ENCODE measurements at regions not wholly inside any gene's neighbourhood (a gene's known extent, or its start where the extent isn't known, plus 50 kb on each side); places are given as distances from the start of the nearest gene placed in this dataset.
"Not testable (repeated sequence)": the region's sequence is repeated elsewhere in the genome, so short reads cannot be mapped to it uniquely, and the experiment has no call there.

DNA sequence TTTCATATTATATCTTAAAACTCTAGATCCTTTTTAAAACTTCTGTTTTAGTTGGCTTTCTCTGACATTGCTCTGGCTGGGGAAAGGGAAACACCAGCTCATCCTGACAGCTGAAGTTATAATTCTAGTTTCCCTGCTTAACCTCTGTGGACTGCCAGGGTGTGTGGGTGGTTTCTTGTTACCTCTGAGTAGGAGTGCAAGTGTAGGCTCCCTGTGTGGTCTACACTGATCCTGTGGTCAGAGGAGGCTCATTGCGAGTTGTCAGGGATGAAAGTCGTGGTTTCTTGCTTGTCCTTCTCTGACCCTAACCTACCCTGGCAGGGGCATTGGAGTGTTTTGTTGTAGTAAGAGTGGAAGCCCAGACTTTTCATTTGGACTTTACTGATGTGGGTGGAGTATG lies 221.0 kb downstream of the UTP18 start:
- Histone ChIP-seq H3K4me1 (no peaks in the 10 kb centered on the region), H3K36me3 (no peaks in the 10 kb centered on the region), H3K27ac (no peak overlapping the region), H3K27me3 (peaks cover 0 to 3% (median 0%) of the 10 kb centered on the region in 3 donors), H3K4me3 (no peak overlapping the region), H3K9me3 (peaks cover 0 to 12% (median 10%) of the 10 kb centered on the region in 4 donors)
- WGBS, 5 donors: 72 to 87% (median 79%) methylated on average over 2 of the region's 2 CpGs
- intact Hi-C loops (cut with DNase I; ENCODE audit: low total_unique reads): no loop called here
- no peak for TF ChIP-seq POLR2A (IDR thresholded peaks at IDR 0.05)
- no peak for TF ChIP-seq POLR2AphosphoS5 (IDR thresholded peaks at IDR 0.05)
- no peak for TF ChIP-seq EP300 (IDR thresholded peaks at IDR 0.05)
- TF ChIP-seq, protein P1, sequence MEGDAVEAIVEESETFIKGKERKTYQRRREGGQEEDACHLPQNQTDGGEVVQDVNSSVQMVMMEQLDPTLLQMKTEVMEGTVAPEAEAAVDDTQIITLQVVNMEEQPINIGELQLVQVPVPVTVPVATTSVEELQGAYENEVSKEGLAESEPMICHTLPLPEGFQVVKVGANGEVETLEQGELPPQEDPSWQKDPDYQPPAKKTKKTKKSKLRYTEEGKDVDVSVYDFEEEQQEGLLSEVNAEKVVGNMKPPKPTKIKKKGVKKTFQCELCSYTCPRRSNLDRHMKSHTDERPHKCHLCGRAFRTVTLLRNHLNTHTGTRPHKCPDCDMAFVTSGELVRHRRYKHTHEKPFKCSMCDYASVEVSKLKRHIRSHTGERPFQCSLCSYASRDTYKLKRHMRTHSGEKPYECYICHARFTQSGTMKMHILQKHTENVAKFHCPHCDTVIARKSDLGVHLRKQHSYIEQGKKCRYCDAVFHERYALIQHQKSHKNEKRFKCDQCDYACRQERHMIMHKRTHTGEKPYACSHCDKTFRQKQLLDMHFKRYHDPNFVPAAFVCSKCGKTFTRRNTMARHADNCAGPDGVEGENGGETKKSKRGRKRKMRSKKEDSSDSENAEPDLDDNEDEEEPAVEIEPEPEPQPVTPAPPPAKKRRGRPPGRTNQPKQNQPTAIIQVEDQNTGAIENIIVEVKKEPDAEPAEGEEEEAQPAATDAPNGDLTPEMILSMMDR (IDR thresholded peaks at IDR 0.05): no peak
- DNase-seq: no peak

DNA sequence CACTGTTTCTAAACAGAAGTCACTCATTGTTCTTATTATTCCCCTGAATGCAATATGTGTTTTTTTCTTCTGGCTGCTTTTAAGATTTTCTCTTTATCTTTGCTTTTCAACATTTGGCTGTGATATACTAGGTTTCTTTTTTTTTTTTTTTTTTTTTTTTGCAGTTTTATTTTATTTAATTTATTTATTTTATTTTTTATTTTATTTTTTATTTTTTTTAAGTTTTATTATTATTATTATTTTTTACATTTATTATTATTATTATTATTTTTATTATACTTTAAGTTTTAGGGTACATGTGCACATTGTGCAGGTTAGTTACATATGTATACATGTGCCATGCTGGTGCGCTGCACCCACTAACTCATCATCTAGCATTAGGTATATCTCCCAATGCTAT lies 221.9 kb downstream of the UTP18 start:
- H3K27me3 ChIP-seq; H3K4me1 ChIP-seq; DNase-seq; H3K27ac ChIP-seq; H3K36me3 ChIP-seq; H3K4me3 ChIP-seq; intact Hi-C loops (cut with DNase I; ENCODE audit: low total_unique reads): not testable (repeated sequence)
- H3K9me3 ChIP-seq: peaks cover 0 to 12% (median 10%) of the 10 kb centered on the region in 4 donors
- 100% methylated on average over 1 of the region's 1 CpG; no CpG with 5 or more reads in 3 of the 5 donors for WGBS, 5 donors

DNA sequence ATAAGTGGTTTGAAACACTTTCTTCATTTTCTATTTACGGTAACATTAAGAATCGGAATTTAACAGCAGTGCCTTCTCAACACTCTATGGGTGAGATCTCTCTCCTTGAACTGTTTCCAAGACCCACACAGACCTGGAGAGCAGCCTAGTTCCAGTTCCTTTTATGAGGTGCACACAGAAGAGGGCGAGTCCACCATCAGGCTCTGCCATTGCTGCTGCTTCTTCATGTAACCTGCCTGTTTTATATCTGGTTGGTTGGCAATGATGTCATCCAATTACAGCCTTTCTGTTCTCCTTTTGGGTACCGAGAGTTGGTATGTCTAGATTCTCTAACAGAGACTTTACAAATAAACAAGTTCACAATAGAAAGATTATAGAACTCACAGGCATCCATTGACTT lies 225.7 kb downstream of the UTP18 start:
- no peaks in the 10 kb centered on the region for H3K27me3 ChIP-seq
- H3K4me1 ChIP-seq: no peaks in the 10 kb centered on the region
- TF ChIP-seq EP300 (IDR thresholded peaks at IDR 0.05) (no peak), POLR2A (IDR thresholded peaks at IDR 0.05) (no peak), POLR2AphosphoS5 (IDR thresholded peaks at IDR 0.05) (no peak)
- TF ChIP-seq, protein P1 (IDR thresholded peaks at IDR 0.05): no peak
- WGBS, 5 donors: 52 to 65% (median 55%) methylated on average over 4 of the region's 4 CpGs
- peaks cover 0 to 11% (median 9%) of the 10 kb centered on the region in 4 donors for H3K9me3 ChIP-seq
- peak in 1 of 2 donors; percentile 34 for DNase-seq
- H3K27ac ChIP-seq: no peak overlapping the region
- no peak overlapping the region for H3K4me3 ChIP-seq
- intact Hi-C loops (cut with DNase I; ENCODE audit: low total_unique reads): no loop called here
- no peaks in the 10 kb centered on the region for H3K36me3 ChIP-seq

DNA sequence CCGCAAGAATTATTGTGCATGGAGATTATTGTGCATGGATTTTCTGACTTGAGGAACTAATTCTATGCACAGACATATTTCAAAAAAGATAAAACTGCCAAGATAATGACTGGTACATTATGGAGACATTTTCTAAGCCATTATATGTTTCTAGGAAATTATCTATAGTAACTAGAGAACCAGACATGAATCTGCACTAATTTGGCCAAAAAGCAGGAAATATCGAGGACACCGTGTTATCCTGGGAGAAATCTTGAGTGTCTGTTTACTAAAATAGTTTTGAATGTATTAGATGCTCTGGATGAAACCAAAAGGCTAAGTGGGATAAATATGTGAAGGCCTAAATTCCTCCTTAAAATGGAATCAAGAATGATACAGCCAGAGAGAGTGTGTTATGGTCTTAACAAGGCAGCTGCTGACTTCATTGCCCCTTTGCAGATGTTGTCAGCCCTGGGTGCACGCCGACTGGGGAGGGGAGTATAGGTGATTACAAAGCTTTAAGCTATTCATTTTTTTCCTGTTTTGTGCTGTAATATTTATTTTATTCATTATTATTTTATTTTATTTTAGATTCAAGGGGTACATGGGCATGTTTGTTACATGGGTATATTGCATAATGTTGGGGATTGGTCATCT lies 226.7 kb downstream of the UTP18 start:
- intact Hi-C loops (cut with DNase I; ENCODE audit: low total_unique reads): no loop called here
- peaks cover 0 to 2% (median under 1%) of the 10 kb centered on the region in 4 donors for H3K9me3 ChIP-seq
- 90 to 96% (median 91%) methylated on average over 5 of the region's 5 CpGs for WGBS, 5 donors
- H3K27ac ChIP-seq: no peak overlapping the region
- DNase-seq: no peak
- H3K36me3 ChIP-seq: no peaks in the 10 kb centered on the region
- TF ChIP-seq EP300 (IDR thresholded peaks at IDR 0.05): no peak
- no peak for TF ChIP-seq POLR2A (IDR thresholded peaks at IDR 0.05)
- TF ChIP-seq POLR2AphosphoS5 (IDR thresholded peaks at IDR 0.05): no peak
- TF ChIP-seq, protein P1 (IDR thresholded peaks at IDR 0.05): no peak
- H3K4me1 ChIP-seq: no peaks in the 10 kb centered on the region
- H3K4me3 ChIP-seq: no peak overlapping the region
- H3K27me3 ChIP-seq: no peaks in the 10 kb centered on the region

DNA sequence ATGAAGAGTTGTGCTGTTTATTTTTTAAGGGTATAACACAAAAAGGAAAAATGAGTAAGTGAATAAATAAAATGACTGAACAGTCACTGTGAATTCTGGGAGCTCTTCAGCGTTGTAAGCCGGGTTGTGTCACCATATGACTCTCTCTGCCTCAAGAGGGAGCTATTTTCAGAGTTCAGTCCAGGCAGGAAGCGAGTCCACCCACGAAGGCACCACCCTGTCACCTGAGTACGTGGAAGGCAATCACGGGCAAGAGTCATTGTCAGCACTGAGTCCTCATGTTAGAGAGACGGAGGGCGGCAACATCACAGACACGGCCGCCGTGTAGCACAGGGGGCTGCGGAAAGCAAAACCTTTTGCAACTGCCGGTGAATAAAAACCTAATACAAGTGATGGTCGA lies 227.6 kb downstream of the UTP18 start:
- peak in 1 of 2 donors; percentile 21 for DNase-seq
- Histone ChIP-seq H3K27me3 (no peaks in the 10 kb centered on the region), H3K4me1 (no peaks in the 10 kb centered on the region), H3K27ac (no peak overlapping the region), H3K9me3 (no peaks in the 10 kb centered on the region), H3K36me3 (no peaks in the 10 kb centered on the region), H3K4me3 (no peak overlapping the region)
- intact Hi-C loops (cut with DNase I; ENCODE audit: low total_unique reads): no loop called here
- 37 to 58% (median 50%) methylated on average over 14 of the region's 14 CpGs for WGBS, 5 donors
- no peak for TF ChIP-seq POLR2AphosphoS5 (IDR thresholded peaks at IDR 0.05)
